NCI-H510A treated with DMSO at 0.1 percent for 48 hours (cell line): ENCODE measurements at regions not wholly inside any gene's neighbourhood (a gene's known extent, or its start where the extent isn't known, plus 50 kb on each side); places are given as distances from the start of the nearest gene placed in this dataset.
"Not testable (repeated sequence)": the region's sequence is repeated elsewhere in the genome, so short reads cannot be mapped to it uniquely, and the experiment has no call there.

Experiments used
- DNase-seq: peaks from one replicate; lab custom pipeline; 2025; lab: John Stamatoyannopoulos, UW

GRCh38 chr6:3920321-3920720 lies 71.1 kb downstream of the FAM50B start:
- no peak for DNase-seq

- DNase-seq, result no peak
These were observed 72.5 kb downstream of the FAM50B start for GRCh38 chr6:3921663-3922062.

GRCh38 chr6:3922619-3923018 lies 73.4 kb downstream of the FAM50B start:
- DNase-seq, result not testable (repeated sequence)

GRCh38 chr6:3925223-3926149 lies 76.3 kb downstream of the FAM50B start:
- not testable (repeated sequence) for DNase-seq

- no peak for DNase-seq
These were observed 76.9 kb downstream of the FAM50B start for GRCh38 chr6:3926150-3926482.

- DNase-seq, result no peak
These were observed 78.9 kb downstream of the FAM50B start for GRCh38 chr6:3928111-3928510.

- DNase-seq, result no peak
These were observed 80.2 kb downstream of the FAM50B start for GRCh38 chr6:3929281-3929798.

- no peak for DNase-seq
These were observed 88.3 kb downstream of the FAM50B start for GRCh38 chr6:3937438-3937837.

- no peak for DNase-seq
These were observed 89.7 kb downstream of the FAM50B start for GRCh38 chr6:3938715-3939367.

- no peak for DNase-seq
These were observed 90.3 kb downstream of the FAM50B start for GRCh38 chr6:3939368-3939958.

GRCh38 chr6:3939964-3940363 lies 90.8 kb downstream of the FAM50B start:
- no peak for DNase-seq

- no peak for DNase-seq
These were observed 91.5 kb downstream of the FAM50B start for GRCh38 chr6:3940703-3941102.

GRCh38 chr6:3943331-3943765 lies 94.2 kb downstream of the FAM50B start:
- no peak for DNase-seq

- no peak for DNase-seq
These were observed 95.1 kb downstream of the FAM50B start for GRCh38 chr6:3944246-3944645.

GRCh38 chr6:3946778-3947177 lies 97.6 kb downstream of the FAM50B start:
- DNase-seq, result no peak

GRCh38 chr6:3948866-3949265 lies 99.7 kb downstream of the FAM50B start:
- no peak for DNase-seq

GRCh38 chr6:3949521-3949920 lies 100.3 kb downstream of the FAM50B start:
- DNase-seq, result no peak

- no peak for DNase-seq
These were observed 106.9 kb downstream of the FAM50B start for GRCh38 chr6:3956054-3956453.

- DNase-seq, result no peak
These were observed 108.1 kb downstream of the FAM50B start for GRCh38 chr6:3957321-3957720.

GRCh38 chr6:3958255-3958654 lies 109.1 kb downstream of the FAM50B start:
- no peak for DNase-seq

- DNase-seq, result no peak
These were observed 110.2 kb downstream of the FAM50B start for GRCh38 chr6:3959385-3959784.

- no peak for DNase-seq
These were observed 111.7 kb downstream of the FAM50B start for GRCh38 chr6:3960754-3961361.
